IMR-90 (cell line): ENCODE measurements at regions not wholly inside any gene's neighbourhood (a gene's known extent, or its start where the extent isn't known, plus 50 kb on each side); places are given as distances from the start of the nearest gene placed in this dataset.

Experiments used
- ATAC-seq: fragments of 200-7000 bp; cut with Tn5 transposase; 2 replicates; pipeline ENCODE4 v1.9.1; 2020; ENCODE audit warnings: low read depth, mild to moderate bottlenecking, moderate library complexity
- BruUV-seq: library from RNA; stranded (reverse); fragments of 400-500 nt; replicated peaks from 2 replicates; lab custom pipeline; 2021; lab: Mats Ljungman, UMichigan
- CTCF ChIA-PET: fragments of 300-600 bp; formaldehyde crosslinking; extraction: SDS; loops from one replicate; lab custom pipeline; 2021; ENCODE audit warnings: antibody characterized with exemption; lab: Yijun Ruan, JAX
- POLR2A ChIA-PET: fragments of 300-600 bp; sonication (Branson Sonifier 250); formaldehyde crosslinking; loops from one replicate; lab custom pipeline; 2022; ENCODE audit warnings: antibody characterized with exemption; ENCODE audit not compliant: unreplicated experiment; lab: Charles Lee
- DNase-seq: peaks from one replicate; pipeline ENCODE4 v3.0.0; 2013
- H2AFZ ChIP-seq: replicated peaks from 2 replicates; pipeline ENCODE3; 2013; ENCODE audit warnings: low read length, mild to moderate bottlenecking; ENCODE audit not compliant: poor library complexity
- H2AK5ac ChIP-seq: 2 replicates; pipeline ENCODE4 v1.6.1; 2013; ENCODE audit warnings: low read depth, low read length, inconsistent platforms
- H2AK9ac ChIP-seq: replicated peaks from 2 replicates; pipeline ENCODE3; 2013; ENCODE audit warnings: mild to moderate bottlenecking, low read depth, low read length, moderate library complexity; ENCODE audit not compliant: poor library complexity
- H2BK120ac ChIP-seq: 2 replicates; pipeline ENCODE4 v1.6.1; 2013; ENCODE audit warnings: low read depth, low read length, inconsistent platforms
- H2BK15ac ChIP-seq: 3 replicates; pipeline ENCODE4 v1.6.1; 2013; ENCODE audit warnings: low read depth, low read length, inconsistent platforms
- H2BK20ac ChIP-seq: 2 replicates; pipeline ENCODE4 v1.6.1; 2013; ENCODE audit warnings: low read depth, mild to moderate bottlenecking, inconsistent platforms, low read length, moderate library complexity
- H2BK5ac ChIP-seq: 2 replicates; pipeline ENCODE4 v1.6.1; 2013; ENCODE audit warnings: mild to moderate bottlenecking, low read depth, low read length, inconsistent platforms; ENCODE audit not compliant: poor library complexity, severe bottlenecking
- H3K14ac ChIP-seq: replicated peaks from 2 replicates; pipeline ENCODE4 v1.6.1; 2013; ENCODE audit warnings: low read depth, low read length, inconsistent platforms
- H3K18ac ChIP-seq: 2 replicates; pipeline ENCODE4 v1.6.1; 2013; ENCODE audit warnings: low read depth, low read length, control low read depth
- H3K23ac ChIP-seq: 2 replicates; pipeline ENCODE4 v1.6.1; 2013; ENCODE audit warnings: low read depth, low read length, inconsistent platforms
- H3K27ac ChIP-seq: 2 replicates; pipeline ENCODE4 v1.5.1; 2013; ENCODE audit warnings: mild to moderate bottlenecking, control low read depth, low read length; ENCODE audit not compliant: insufficient read depth
- H3K27me3 ChIP-seq: 2 replicates; pipeline ENCODE4 v1.6.1; 2013; ENCODE audit warnings: low read length; ENCODE audit not compliant: control insufficient read depth, insufficient read depth
- H3K36me3 ChIP-seq: 2 replicates; pipeline ENCODE4 v1.6.1; 2013; ENCODE audit warnings: low read length, mixed read lengths; ENCODE audit not compliant: control insufficient read depth, insufficient read depth
- H3K4ac ChIP-seq: 2 replicates; pipeline ENCODE4 v1.6.1; 2013; ENCODE audit warnings: low read depth, low read length, inconsistent platforms
- H3K4me1 ChIP-seq: 2 replicates; pipeline ENCODE4 v1.6.1; 2013; ENCODE audit warnings: low read length, mixed read lengths; ENCODE audit not compliant: control insufficient read depth, insufficient read depth
- H3K4me2 ChIP-seq: 2 replicates; pipeline ENCODE4 v1.6.1; 2013; ENCODE audit warnings: low read depth, mild to moderate bottlenecking, control low read depth, low read length, moderate library complexity
- H3K4me3 ChIP-seq: 2 replicates; pipeline ENCODE4 v1.5.1; 2013; ENCODE audit warnings: low read depth, mild to moderate bottlenecking, control low read depth, low read length, moderate library complexity; ENCODE audit not compliant: insufficient read depth
- H3K56ac ChIP-seq: 2 replicates; pipeline ENCODE4 v1.6.1; 2013; ENCODE audit warnings: low read length, inconsistent platforms; ENCODE audit not compliant: insufficient read depth; ENCODE audit errors: extremely low read depth
- H3K79me1 ChIP-seq, 2 experiments: 2 replicates each; pipeline ENCODE4 v1.6.1; 2013; ENCODE audit warnings: low read length in 2 of 2, inconsistent platforms in 1 of 2, low read depth in 1 of 2
- H3K9ac ChIP-seq: 2 replicates; pipeline ENCODE4 v1.6.1; 2013; ENCODE audit warnings: low read depth, low read length, control low read depth
- H3K9me1 ChIP-seq: 2 replicates; pipeline ENCODE4 v1.6.1; 2013; ENCODE audit warnings: low read length, inconsistent platforms; ENCODE audit not compliant: insufficient read depth
- H3K9me3 ChIP-seq: 2 replicates; pipeline ENCODE4 v1.6.1; 2013; ENCODE audit warnings: low read length; ENCODE audit not compliant: control insufficient read depth, insufficient read depth
- H4K20me1 ChIP-seq: 2 replicates; pipeline ENCODE4 v1.6.1; 2013; ENCODE audit warnings: low read length, inconsistent platforms; ENCODE audit not compliant: insufficient read depth
- H4K5ac ChIP-seq: 2 replicates; pipeline ENCODE4 v1.6.1; 2013; ENCODE audit warnings: mild to moderate bottlenecking, low read depth, low read length, control low read depth
- H4K8ac ChIP-seq, 2 experiments: 2 replicates each; pipeline ENCODE4 v1.6.1; 2013; ENCODE audit warnings: low read depth in 2 of 2, low read length in 2 of 2, control low read depth in 1 of 2, inconsistent platforms in 1 of 2
- H4K91ac ChIP-seq: 2 replicates; pipeline ENCODE4 v1.6.1; 2013; ENCODE audit warnings: low read depth, low read length, inconsistent platforms; ENCODE audit not compliant: insufficient read depth
- CHD1 ChIP-seq: IDR thresholded peaks from 2 replicates; pipeline ENCODE4 v1.6.1; 2012; ENCODE audit warnings: low read depth, low read length, improper control_type of control experiment
- POLR2A ChIP-seq: IDR thresholded peaks from 2 replicates; pipeline ENCODE4 v1.6.1; 2012; ENCODE audit warnings: mild to moderate bottlenecking, low read depth, low read length
- WGBS, 2 experiments: methylation state at CpG; one replicate each; pipeline versions ENCODE4 v1.1.5 to v1.1.7; 2013; ENCODE audit warnings: missing lambda C conversion rate in 2 of 2; ENCODE audit not compliant: insufficient read length in 1 of 2; ENCODE audit errors: extremely low coverage in 2 of 2; 5-methylcytosine and 5-hydroxymethylcytosine counted together
- dilution Hi-C: fragments of 300-500 bp; cut with HindIII; formaldehyde crosslinking; loops from one replicate; pipeline ENCODE4 v1.14.3; 2018; ENCODE audit warnings: low sequenced_read_pairs; ENCODE audit not compliant: unreplicated experiment
- in situ Hi-C: fragments of 300-500 bp; cut with MboI; formaldehyde crosslinking; loops from 3 replicates; pipeline ENCODE4 v1.14.3; 2019; ENCODE audit warnings: low sequenced_read_pairs, inconsistent platforms, mixed read lengths
- intact Hi-C: fragments of 100-400 bp; cut with micrococcal nuclease; formaldehyde crosslinking; loops from 2 replicates; pipeline ENCODE4 v1.10.0; 2022
- TF ChIP-seq, protein P1 (sequence below): conservative IDR thresholded peaks from 2 replicates; pipeline ENCODE4 v1.5.1; 2012; ENCODE audit warnings: mild to moderate bottlenecking, low read depth, low read length, improper control_type of control experiment

DNA sequence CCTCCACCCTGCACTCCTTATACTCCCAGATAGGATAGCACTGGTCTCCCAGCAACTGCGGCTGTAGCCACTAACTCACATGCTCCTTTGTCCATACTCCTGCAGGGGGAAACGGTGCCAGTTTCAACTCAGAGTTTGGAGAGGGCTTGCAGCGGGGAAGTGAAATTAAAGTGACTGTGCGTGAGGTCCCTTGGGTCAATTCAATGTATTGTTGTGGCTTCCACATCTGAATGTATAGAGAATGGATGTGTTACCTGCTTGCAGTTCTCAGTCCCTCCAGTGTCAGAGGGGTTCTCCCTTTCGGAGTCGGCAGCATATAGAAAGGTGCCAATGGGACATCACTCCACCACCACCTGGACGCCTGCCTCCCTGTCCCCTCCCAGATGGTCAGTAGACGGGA is 93.6 kb upstream of the CNKSR3 start:
- no peaks in the 10 kb centered on the region for H3K9me3 ChIP-seq
- H3K79me1 ChIP-seq, result no peaks in the 10 kb centered on the region
- no peaks in the 10 kb centered on the region for H3K9me1 ChIP-seq
- H3K4me1 ChIP-seq, result no peaks in the 10 kb centered on the region; the same call in 1 of the 2 replicates
- H3K4me2 ChIP-seq, result no peak overlapping the region
- H2BK15ac ChIP-seq, result no peak overlapping the region
- TF ChIP-seq CHD1 (no peak), POLR2A (no peak)
- TF ChIP-seq, protein P1, sequence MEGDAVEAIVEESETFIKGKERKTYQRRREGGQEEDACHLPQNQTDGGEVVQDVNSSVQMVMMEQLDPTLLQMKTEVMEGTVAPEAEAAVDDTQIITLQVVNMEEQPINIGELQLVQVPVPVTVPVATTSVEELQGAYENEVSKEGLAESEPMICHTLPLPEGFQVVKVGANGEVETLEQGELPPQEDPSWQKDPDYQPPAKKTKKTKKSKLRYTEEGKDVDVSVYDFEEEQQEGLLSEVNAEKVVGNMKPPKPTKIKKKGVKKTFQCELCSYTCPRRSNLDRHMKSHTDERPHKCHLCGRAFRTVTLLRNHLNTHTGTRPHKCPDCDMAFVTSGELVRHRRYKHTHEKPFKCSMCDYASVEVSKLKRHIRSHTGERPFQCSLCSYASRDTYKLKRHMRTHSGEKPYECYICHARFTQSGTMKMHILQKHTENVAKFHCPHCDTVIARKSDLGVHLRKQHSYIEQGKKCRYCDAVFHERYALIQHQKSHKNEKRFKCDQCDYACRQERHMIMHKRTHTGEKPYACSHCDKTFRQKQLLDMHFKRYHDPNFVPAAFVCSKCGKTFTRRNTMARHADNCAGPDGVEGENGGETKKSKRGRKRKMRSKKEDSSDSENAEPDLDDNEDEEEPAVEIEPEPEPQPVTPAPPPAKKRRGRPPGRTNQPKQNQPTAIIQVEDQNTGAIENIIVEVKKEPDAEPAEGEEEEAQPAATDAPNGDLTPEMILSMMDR, result no peak
- no peak overlapping the region for H3K4me3 ChIP-seq
- 73% methylated on average over 3 of the region's 8 CpGs; no CpG with 5 or more reads in 1 of the 2 experiments for WGBS, 2 experiments
- ATAC-seq, result no peak
- no peak overlapping the region for H3K14ac ChIP-seq
- dilution Hi-C loops, result no loop called here
- no peak overlapping the region for H4K91ac ChIP-seq
- H3K56ac ChIP-seq, result no peak overlapping the region
- no peak overlapping the region for H2AK9ac ChIP-seq
- no peak overlapping the region for H2BK5ac ChIP-seq
- H4K5ac ChIP-seq, result no peak overlapping the region
- no peak overlapping the region for H3K18ac ChIP-seq
- H2AK5ac ChIP-seq, result no peak overlapping the region
- in situ Hi-C loops, result no loop called here
- H2AFZ ChIP-seq, result no peak overlapping the region
- no peak for DNase-seq
- H3K9ac ChIP-seq, result no peak overlapping the region
- no peak overlapping the region for H4K8ac ChIP-seq
- intact Hi-C loops, result no loop called here
- no peak overlapping the region for H3K23ac ChIP-seq
- no peaks in the 10 kb centered on the region for H3K27me3 ChIP-seq
- H2BK120ac ChIP-seq, result no peak overlapping the region
- H3K4ac ChIP-seq, result no peak overlapping the region
- POLR2A ChIA-PET, result no interaction called here
- no peaks in the 10 kb centered on the region for H4K20me1 ChIP-seq
- CTCF ChIA-PET, result no interaction called here
- no peaks in the 10 kb centered on the region for H3K36me3 ChIP-seq
- no peak overlapping the region for H2BK20ac ChIP-seq
- H3K27ac ChIP-seq, result no peak overlapping the region
- BruUV-seq, result no TSS peak
